Progenitor cell of endocrine pancreas (in vitro differentiated cells): ENCODE measurements at regions not wholly inside any gene's neighbourhood (a gene's known extent, or its start where the extent isn't known, plus 50 kb on each side); places are given as distances from the start of the nearest gene placed in this dataset.

Source experiments
- DNase-seq: peaks from one replicate; pipeline ENCODE4 v3.0.0; 2021; ENCODE audit warnings: low spot score; ENCODE audit not compliant: unreplicated experiment
- H3K27ac Mint-ChIP-seq: 2 replicates; pipeline ENCODE4 v1.8.0; 2021; ENCODE audit warnings: mild to moderate bottlenecking, moderate library complexity, mixed read lengths
- H3K27me3 Mint-ChIP-seq: 2 replicates; pipeline ENCODE4 v1.8.0; 2021; ENCODE audit warnings: mixed read lengths
- H3K36me3 Mint-ChIP-seq: 2 replicates; pipeline ENCODE4 v1.8.0; 2022; ENCODE audit warnings: mixed read lengths; ENCODE audit not compliant: insufficient read depth
- H3K4me1 Mint-ChIP-seq: 2 replicates; pipeline ENCODE4 v1.8.0; 2021; ENCODE audit warnings: low read depth, mixed read lengths
- H3K4me3 Mint-ChIP-seq: 2 replicates; pipeline ENCODE4 v1.8.0; 2021; ENCODE audit warnings: low read depth, mild to moderate bottlenecking, moderate library complexity, mixed read lengths
- H3K9me3 Mint-ChIP-seq: 2 replicates; pipeline ENCODE4 v1.8.0; 2021; ENCODE audit warnings: low read depth, mixed read lengths
- CTCF ChIP-seq: fragments of 200-600 bp; sonication (generic); IDR thresholded peaks from one replicate; pipeline ENCODE4 v1.5.0; 2021; ENCODE audit warnings: antibody characterized with exemption, mild to moderate bottlenecking; ENCODE audit not compliant: unreplicated experiment

DNA sequence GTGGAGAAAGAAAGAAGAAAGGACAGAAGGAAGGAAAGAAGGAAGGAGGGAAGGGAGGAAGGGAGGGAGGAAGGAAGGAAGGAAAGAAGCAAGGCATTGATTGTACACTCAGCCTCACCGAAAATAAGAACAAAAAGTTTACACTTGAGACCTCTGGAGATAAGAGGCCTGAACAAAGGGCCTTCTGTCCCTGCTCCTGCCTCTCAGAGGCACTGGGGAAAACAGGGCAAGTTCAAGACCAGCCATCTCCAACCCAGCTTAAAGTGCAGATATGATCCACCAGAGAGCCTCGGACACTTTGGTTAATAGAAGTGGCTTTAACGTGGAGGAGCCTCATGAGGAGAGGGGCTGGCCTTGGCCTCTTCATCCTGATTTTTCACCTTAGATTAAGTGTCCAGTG lies 582.9 kb upstream of the PPP2R3A start:
- Mint-ChIP-seq H3K4me1 (peaks cover 3% of the 10 kb centered on the region), H3K9me3 (no peaks in the 10 kb centered on the region), H3K27ac (peak overlapping the region; percentile 8), H3K4me3 (no peak overlapping the region), H3K27me3 (no peaks in the 10 kb centered on the region), H3K36me3 (peaks cover 2% of the 10 kb centered on the region)
- no peak for DNase-seq
- no peak for TF ChIP-seq CTCF

GRCh38 chr3:135383301-135383700 lies 582.2 kb upstream of the PPP2R3A start:
- TF ChIP-seq CTCF, result no peak
- no peak for DNase-seq
- Mint-ChIP-seq H3K9me3 (no peaks in the 10 kb centered on the region), H3K36me3 (peaks cover 2% of the 10 kb centered on the region), H3K27ac (peak overlapping the region; percentile 8), H3K4me3 (no peak overlapping the region), H3K4me1 (peaks cover 3% of the 10 kb centered on the region), H3K27me3 (no peaks in the 10 kb centered on the region)

- no peak for TF ChIP-seq CTCF
- H3K4me3 Mint-ChIP-seq, result no peak overlapping the region
- no peaks in the 10 kb centered on the region for H3K27me3 Mint-ChIP-seq
- H3K4me1 Mint-ChIP-seq, result no peaks in the 10 kb centered on the region
- no peak for DNase-seq
- H3K9me3 Mint-ChIP-seq, result peaks cover 15% of the 10 kb centered on the region
- no peak overlapping the region for H3K27ac Mint-ChIP-seq
- peaks cover 8% of the 10 kb centered on the region for H3K36me3 Mint-ChIP-seq
Observed at GRCh38 chr3:135392151-135392550, 573.4 kb upstream of the PPP2R3A start.

GRCh38 chr3:135393159-135393558 lies 572.4 kb upstream of the PPP2R3A start:
- Mint-ChIP-seq H3K27me3 (no peaks in the 10 kb centered on the region), H3K4me1 (no peaks in the 10 kb centered on the region), H3K9me3 (peaks cover 19% of the 10 kb centered on the region), H3K27ac (no peak overlapping the region), H3K4me3 (no peak overlapping the region), H3K36me3 (peaks cover 8% of the 10 kb centered on the region)
- no peak for TF ChIP-seq CTCF
- no peak for DNase-seq

DNA sequence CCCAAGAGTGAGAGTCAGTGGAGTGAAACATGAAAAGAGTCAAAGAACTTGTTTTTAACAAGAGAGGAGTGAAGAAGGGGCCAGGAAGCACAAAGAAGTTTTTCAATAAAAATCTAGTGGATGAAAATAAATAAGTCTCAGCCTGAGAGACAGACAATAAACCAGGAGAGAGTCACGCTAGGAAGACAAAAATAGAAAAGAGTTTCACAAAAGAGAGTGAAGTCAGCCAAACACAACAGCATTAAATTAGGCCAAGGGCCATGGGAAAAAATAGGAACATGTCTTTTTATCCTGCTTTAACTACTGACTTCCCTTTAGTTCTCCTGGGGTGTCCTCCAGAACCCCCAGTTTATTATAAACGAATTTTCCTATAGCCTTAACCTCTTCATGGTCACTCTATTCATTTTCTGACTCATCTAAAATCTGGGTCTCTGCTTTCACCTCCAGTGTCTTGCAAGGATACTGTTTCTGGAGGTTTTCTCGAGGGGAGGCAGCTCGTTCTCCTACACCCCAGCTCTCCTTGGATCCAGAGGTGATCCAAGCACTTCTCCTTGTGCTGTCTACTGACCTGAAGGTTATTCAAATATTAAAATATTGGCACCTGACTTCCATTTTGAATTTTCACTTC lies 571.5 kb upstream of the PPP2R3A start:
- no peaks in the 10 kb centered on the region for H3K4me1 Mint-ChIP-seq
- H3K27me3 Mint-ChIP-seq, result no peaks in the 10 kb centered on the region
- no peak for DNase-seq
- peaks cover 23% of the 10 kb centered on the region for H3K9me3 Mint-ChIP-seq
- H3K4me3 Mint-ChIP-seq, result no peak overlapping the region
- H3K36me3 Mint-ChIP-seq, result peaks cover 10% of the 10 kb centered on the region
- no peak overlapping the region for H3K27ac Mint-ChIP-seq
- no peak for TF ChIP-seq CTCF
